Neutrophil (primary cell): ENCODE measurements at regions not wholly inside any gene's neighbourhood (a gene's known extent, or its start where the extent isn't known, plus 50 kb on each side); places are given as distances from the start of the nearest gene placed in this dataset.

Experiments
- H3K27ac ChIP-seq: fragments of 200-600 bp; sonication (generic); 2 replicates; pipeline ENCODE4 v1.5.1; 2016; ENCODE audit warnings: mild to moderate bottlenecking, moderate library complexity
- H3K27me3 ChIP-seq: fragments of 200-600 bp; sonication (generic); 2 replicates; pipeline ENCODE4 v1.6.0; 2016; ENCODE audit warnings: mild to moderate bottlenecking
- H3K36me3 ChIP-seq: fragments of 200-600 bp; sonication (generic); 2 replicates; pipeline ENCODE4 v1.5.1; 2017
- H3K4me1 ChIP-seq, 2 experiments: fragments of 200-600 bp in 1 of 2; sonication (generic) in 1 of 2; 1 replicate in 1 of 2; 2 replicates in 1 of 2; pipeline versions ENCODE4 v1.5.1 to v1.6.1; 2013 to 2016; ENCODE audit warnings: low read depth in 1 of 2, low read length in 1 of 2, mild to moderate bottlenecking in 1 of 2, moderate library complexity in 1 of 2; ENCODE audit not compliant: control insufficient read depth in 1 of 2, insufficient read depth in 1 of 2
- H3K4me3 ChIP-seq, 2 experiments: fragments of 200-600 bp in 1 of 2; sonication (generic) in 1 of 2; 1 replicate in 1 of 2; 2 replicates in 1 of 2; pipeline ENCODE4 v1.5.1; 2013 to 2016; ENCODE audit warnings: low read depth in 1 of 2, low read length in 1 of 2, mild to moderate bottlenecking in 1 of 2, moderate library complexity in 1 of 2
- H3K9me3 ChIP-seq: fragments of 200-600 bp; sonication (generic); 2 replicates; pipeline ENCODE4 v1.5.1; 2016
- TF ChIP-seq, protein P1 (sequence below): fragments of 200-600 bp; sonication (generic); IDR thresholded peaks from 2 replicates; pipeline ENCODE4 v1.5.1; 2016; ENCODE audit warnings: antibody characterized with exemption

- TF ChIP-seq, protein P1, sequence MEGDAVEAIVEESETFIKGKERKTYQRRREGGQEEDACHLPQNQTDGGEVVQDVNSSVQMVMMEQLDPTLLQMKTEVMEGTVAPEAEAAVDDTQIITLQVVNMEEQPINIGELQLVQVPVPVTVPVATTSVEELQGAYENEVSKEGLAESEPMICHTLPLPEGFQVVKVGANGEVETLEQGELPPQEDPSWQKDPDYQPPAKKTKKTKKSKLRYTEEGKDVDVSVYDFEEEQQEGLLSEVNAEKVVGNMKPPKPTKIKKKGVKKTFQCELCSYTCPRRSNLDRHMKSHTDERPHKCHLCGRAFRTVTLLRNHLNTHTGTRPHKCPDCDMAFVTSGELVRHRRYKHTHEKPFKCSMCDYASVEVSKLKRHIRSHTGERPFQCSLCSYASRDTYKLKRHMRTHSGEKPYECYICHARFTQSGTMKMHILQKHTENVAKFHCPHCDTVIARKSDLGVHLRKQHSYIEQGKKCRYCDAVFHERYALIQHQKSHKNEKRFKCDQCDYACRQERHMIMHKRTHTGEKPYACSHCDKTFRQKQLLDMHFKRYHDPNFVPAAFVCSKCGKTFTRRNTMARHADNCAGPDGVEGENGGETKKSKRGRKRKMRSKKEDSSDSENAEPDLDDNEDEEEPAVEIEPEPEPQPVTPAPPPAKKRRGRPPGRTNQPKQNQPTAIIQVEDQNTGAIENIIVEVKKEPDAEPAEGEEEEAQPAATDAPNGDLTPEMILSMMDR = no peak
- H3K9me3 ChIP-seq = no peaks in the 10 kb centered on the region
- H3K36me3 ChIP-seq = no peaks in the 10 kb centered on the region
- H3K4me1 ChIP-seq = peaks cover 58 to 61% of the 10 kb centered on the region in 2 experiments
- H3K27me3 ChIP-seq = peaks cover 3% of the 10 kb centered on the region
- peak overlapping the region; percentile 66 for H3K27ac ChIP-seq
- no peak overlapping the region for H3K4me3 ChIP-seq
Measured at GRCh38 chr15:66615846-66616245, 50.0 kb upstream of the LCTL start.

DNA sequence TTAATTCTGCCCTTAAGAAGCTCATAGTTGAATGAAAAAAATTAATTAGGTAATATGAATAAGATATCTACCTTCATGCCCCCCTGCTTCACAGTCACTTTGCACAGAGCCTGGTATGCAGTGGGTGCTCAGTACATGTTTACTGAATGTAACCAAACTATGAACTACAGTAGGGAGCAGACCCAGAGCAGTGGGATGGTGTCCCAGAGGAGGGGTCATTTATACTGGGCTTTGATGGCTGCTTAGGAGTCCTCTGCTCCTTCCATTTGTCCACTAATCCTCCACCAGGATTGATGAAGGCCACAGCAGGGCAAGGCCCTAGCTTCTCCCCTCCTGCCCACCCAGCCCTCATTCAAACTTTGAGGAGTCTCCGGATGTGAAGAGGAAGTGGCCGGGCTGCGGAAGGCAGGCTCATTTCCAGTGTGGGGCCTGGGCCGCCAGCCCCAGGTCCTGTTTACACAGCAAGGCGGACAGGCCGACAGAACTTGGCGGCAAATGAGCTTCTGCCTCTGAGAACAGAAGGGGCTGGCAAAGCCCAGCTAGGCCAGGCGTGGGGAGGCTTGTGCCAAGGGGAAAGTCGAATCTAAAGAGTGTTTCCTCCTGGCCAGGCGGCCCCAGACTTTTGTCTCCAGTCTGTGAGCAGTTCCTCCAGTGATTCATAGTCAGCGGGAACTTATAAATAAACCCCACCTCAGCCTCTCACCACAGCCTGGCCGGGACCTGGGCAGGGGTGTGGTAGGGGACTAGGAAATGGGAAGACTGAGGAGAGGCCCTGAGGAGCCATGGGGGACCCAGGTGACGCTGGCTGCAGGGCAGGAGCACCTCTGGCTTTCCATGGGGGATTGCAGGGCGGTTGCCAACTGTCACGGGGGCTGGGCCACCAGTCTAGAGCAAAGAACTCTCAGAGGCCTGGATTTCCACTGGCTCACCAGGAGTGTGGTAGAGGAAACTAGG lies 51.6 kb upstream of the LCTL start:
- H3K36me3 ChIP-seq = no peaks in the 10 kb centered on the region
- H3K27ac ChIP-seq = peak overlapping the region; percentile 86
- H3K9me3 ChIP-seq = no peaks in the 10 kb centered on the region
- peaks cover 67 to 69% of the 10 kb centered on the region in 2 experiments for H3K4me1 ChIP-seq
- H3K27me3 ChIP-seq = peaks cover 18% of the 10 kb centered on the region
- TF ChIP-seq, protein P1 = no peak
- H3K4me3 ChIP-seq = peak overlapping the region; percentile 12 to 30

DNA sequence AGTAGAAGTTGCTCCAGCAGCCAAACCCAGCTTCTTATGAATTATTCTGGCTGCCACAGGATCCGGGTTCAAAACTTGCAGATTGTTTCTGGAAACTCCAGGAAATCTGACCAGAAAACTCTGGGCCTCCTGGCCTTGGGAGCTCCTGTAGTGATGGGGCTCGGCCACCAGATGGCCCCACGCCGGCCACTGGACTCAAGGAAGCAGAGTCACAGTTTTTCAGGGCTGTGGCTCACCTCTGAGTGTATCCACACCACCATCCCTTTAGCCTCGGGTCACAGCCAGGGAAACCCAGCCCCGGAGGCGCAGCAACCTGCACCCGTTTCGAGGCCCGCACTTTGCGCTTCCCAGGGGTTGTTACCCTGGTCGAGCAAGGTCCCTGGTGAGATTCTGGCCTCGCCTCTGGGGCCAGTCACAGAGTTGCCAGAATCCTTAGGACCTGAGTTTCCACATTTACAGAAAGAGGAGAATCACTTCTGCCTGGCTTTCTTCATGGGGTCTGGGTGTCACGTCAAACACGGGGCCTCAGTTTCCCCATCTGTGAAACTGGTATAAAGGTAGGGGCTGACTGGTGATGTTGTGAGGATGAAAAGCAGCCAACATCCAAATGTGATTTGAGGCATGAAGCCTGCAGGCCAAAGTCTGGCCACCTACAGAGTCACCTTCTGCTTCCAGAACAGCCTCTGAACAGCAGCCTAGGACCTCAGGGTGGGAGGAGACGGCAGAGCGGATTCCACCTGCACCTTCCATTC lies 53.5 kb upstream of the LCTL start:
- H3K9me3 ChIP-seq = no peaks in the 10 kb centered on the region
- H3K4me3 ChIP-seq = no peak overlapping the region
- H3K27ac ChIP-seq = no peak overlapping the region
- H3K4me1 ChIP-seq = peaks cover 55 to 57% of the 10 kb centered on the region in 2 experiments
- TF ChIP-seq, protein P1 = peak; percentile 57
- no peaks in the 10 kb centered on the region for H3K36me3 ChIP-seq
- H3K27me3 ChIP-seq = peaks cover 29% of the 10 kb centered on the region

DNA sequence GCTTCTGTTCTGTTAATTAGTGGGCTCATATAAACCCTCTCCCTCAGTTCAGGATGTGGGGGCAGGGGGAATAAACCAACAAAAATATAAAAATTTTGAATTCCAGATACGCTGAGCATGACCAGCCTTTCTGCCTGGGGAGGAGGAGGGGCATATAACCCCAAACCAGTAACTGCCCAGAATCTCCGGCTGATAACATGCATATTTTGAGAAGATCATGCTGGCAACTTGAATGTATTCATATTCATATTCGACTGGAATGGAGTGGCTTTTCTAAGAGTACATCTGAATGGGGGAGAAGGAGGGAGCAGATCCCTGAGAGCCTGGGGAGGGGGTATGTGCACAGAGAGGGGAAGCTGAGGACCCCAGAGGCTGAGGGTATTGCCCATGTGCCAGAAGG lies 54.5 kb upstream of the LCTL start:
- Histone ChIP-seq H3K9me3 (no peaks in the 10 kb centered on the region), H3K36me3 (no peaks in the 10 kb centered on the region), H3K4me1 (peaks cover 45 to 47% of the 10 kb centered on the region in 2 experiments), H3K27ac (no peak overlapping the region), H3K4me3 (no peak overlapping the region), H3K27me3 (peaks cover 29% of the 10 kb centered on the region)
- TF ChIP-seq, protein P1 = no peak

GRCh38 chr15:66620744-66621344 lies 55.0 kb upstream of the LCTL start:
- TF ChIP-seq, protein P1 = no peak
- H3K36me3 ChIP-seq = no peaks in the 10 kb centered on the region
- H3K4me3 ChIP-seq = no peak overlapping the region
- peaks cover 29% of the 10 kb centered on the region for H3K27me3 ChIP-seq
- H3K9me3 ChIP-seq = no peaks in the 10 kb centered on the region
- H3K27ac ChIP-seq = no peak overlapping the region
- peaks cover 40 to 42% of the 10 kb centered on the region in 2 experiments for H3K4me1 ChIP-seq
